Activated naive CD8-positive, alpha-beta T cell treated with anti-CD3 and anti-CD28 coated beads, Interleukin-2, amount 50 U/mL, for 16 hours (primary cell): ENCODE measurements at regions not wholly inside any gene's neighbourhood (a gene's known extent, or its start where the extent isn't known, plus 50 kb on each side); places are given as distances from the start of the nearest gene placed in this dataset.
"Not testable (repeated sequence)": the region's sequence is repeated elsewhere in the genome, so short reads cannot be mapped to it uniquely, and the experiment has no call there.

ENCODE experiments used
- DNase-seq: peaks from one replicate; pipeline ENCODE4 v3.0.0-alpha.2; 2020; ENCODE audit warnings: low read depth, low spot score

- no peak for DNase-seq
These were observed 124.2 kb downstream of the GALR1 start for GRCh38 chr18:77373730-77374445.

GRCh38 chr18:77374446-77374805, 124.8 kb downstream of the GALR1 start:
- no peak for DNase-seq

GRCh38 chr18:77376043-77376732, 126.5 kb downstream of the GALR1 start:
- no peak for DNase-seq

- DNase-seq = no peak
These were observed 127.1 kb downstream of the GALR1 start for GRCh38 chr18:77376733-77377094.

GRCh38 chr18:77377813-77378212, 128.2 kb downstream of the GALR1 start:
- DNase-seq = no peak

DNA sequence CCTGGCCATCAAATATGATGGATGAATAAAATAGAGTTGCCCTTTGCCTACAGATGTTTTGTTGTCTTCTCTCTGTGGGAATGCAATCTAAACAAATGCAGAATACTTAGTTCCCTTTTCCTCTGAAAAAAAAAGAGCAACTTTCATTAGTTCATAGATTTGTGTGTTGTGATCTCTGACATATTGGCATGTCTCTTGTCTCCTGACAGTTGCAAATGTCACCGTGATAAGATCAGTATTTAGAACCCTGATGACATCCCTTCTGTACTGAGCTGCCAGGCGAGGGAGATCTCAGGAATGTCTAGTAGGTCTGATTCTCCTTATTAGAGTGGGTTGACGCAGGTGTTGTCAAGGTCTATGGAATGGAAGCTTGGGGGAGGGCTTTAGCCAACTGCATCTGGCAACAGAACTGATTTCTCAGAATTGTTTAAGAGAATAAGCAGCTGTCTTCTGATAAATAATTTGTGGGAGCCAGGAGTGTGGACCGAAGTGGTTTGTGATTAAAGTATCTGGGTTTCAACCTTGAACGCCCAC, 130.4 kb downstream of the GALR1 start:
- no peak for DNase-seq

GRCh38 chr18:77380695-77381094, 131.0 kb downstream of the GALR1 start:
- DNase-seq = no peak

DNA sequence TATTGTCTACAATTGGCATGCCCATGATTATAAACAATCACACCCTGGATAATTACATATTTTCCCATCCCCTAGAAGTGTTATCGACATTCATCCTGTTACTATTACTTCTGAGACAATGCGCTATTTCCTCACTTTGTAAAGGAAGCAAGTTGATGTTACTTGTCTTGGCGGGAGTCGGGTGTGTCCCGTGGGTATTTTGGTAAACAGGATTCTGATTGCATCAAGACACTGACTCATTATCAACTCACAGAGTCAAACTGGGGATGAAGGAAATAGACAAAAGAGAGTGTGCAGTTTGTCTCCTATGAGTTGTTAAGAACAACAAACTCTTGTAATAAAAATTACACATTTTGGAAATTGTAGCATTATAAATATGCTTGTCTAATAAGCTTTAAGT, 142.7 kb downstream of the GALR1 start:
- DNase-seq = no peak

- no peak for DNase-seq
These were observed 143.9 kb downstream of the GALR1 start for GRCh38 chr18:77393519-77393918.

GRCh38 chr18:77395953-77396352, 146.3 kb downstream of the GALR1 start:
- no peak for DNase-seq

- DNase-seq = no peak
These were observed 147.4 kb downstream of the GALR1 start for GRCh38 chr18:77397056-77397455.

- DNase-seq = no peak
These were observed 148.0 kb downstream of the GALR1 start for GRCh38 chr18:77397617-77398016.

- no peak for DNase-seq
These were observed 150.9 kb downstream of the GALR1 start for GRCh38 chr18:77400561-77400960.

DNA sequence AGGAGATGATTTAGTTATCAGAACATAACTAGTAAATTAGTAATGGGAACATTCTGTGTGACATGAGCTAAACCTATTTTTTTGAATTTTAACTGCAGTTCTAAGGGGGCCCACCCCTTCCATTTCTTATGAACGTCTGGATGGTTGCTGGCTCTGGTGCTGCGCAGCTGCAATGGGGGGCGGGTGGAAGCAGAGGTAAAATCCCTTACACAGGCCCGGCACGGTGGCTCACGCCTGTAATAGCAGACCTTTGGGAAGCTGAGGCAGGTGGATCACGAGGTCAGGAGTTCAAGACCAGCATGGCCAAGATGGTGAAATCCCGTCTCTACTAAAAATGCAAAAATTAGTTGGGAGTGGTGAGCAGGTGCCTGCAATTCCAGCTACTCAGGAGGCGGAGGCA, 151.5 kb downstream of the GALR1 start:
- no peak for DNase-seq

GRCh38 chr18:77403969-77404535, 154.4 kb downstream of the GALR1 start:
- DNase-seq = no peak

DNA sequence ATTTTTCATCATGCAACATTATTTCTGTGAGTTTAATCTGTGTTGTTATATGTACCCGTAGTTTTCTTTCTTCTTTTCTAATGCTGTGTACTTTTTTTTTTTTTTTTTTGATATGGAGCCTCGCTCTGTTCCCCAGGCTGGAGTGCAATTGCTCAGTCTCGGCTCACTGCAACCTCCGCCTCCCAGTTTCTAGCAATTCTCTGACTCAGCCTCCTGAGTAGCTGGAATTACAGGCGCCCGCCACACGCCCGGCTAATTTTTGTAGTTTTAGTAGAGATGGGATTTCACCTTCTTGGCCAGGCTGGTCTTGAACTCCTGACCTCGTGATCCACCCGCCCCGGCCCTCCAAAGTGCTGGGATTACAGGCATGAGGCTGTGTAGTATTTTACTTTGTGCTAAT, 155.4 kb downstream of the GALR1 start:
- no peak for DNase-seq

GRCh38 chr18:77407733-77408132, 158.1 kb downstream of the GALR1 start:
- no peak for DNase-seq

DNA sequence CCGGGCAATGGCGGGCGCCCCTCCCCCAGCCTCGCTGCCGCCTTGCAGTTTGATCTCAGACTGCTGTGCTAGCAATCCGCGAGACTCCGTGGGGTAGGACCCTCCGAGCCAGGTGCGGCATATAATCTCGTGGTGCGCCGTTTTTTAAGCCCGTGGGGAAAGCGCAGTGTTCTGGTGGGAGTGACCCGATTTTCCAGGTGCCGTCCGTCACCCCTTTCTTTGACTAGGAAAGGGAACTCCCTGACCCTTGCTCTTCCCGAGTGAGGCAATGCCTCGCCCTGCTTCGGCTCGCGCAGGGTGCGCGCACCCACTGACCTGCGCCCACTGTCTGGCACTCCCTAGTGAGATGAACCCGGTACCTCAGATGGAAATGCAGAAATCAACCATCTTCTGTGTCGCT, 171.9 kb downstream of the GALR1 start:
- DNase-seq = not testable (repeated sequence)

- no peak for DNase-seq
These were observed 173.6 kb downstream of the GALR1 start for GRCh38 chr18:77422974-77423867.

GRCh38 chr18:77433076-77433475, 183.4 kb downstream of the GALR1 start:
- DNase-seq = no peak

- no peak for DNase-seq
These were observed 190.2 kb downstream of the GALR1 start for GRCh38 chr18:77439888-77440287.

- no peak for DNase-seq
These were observed 192.7 kb downstream of the GALR1 start for GRCh38 chr18:77442393-77442792.
